ENCODE measurements at regions not wholly inside any gene's neighbourhood (a gene's known extent, or its start where the extent isn't known, plus 50 kb on each side); places are given as distances from the start of the nearest gene placed in this dataset.

DNA sequence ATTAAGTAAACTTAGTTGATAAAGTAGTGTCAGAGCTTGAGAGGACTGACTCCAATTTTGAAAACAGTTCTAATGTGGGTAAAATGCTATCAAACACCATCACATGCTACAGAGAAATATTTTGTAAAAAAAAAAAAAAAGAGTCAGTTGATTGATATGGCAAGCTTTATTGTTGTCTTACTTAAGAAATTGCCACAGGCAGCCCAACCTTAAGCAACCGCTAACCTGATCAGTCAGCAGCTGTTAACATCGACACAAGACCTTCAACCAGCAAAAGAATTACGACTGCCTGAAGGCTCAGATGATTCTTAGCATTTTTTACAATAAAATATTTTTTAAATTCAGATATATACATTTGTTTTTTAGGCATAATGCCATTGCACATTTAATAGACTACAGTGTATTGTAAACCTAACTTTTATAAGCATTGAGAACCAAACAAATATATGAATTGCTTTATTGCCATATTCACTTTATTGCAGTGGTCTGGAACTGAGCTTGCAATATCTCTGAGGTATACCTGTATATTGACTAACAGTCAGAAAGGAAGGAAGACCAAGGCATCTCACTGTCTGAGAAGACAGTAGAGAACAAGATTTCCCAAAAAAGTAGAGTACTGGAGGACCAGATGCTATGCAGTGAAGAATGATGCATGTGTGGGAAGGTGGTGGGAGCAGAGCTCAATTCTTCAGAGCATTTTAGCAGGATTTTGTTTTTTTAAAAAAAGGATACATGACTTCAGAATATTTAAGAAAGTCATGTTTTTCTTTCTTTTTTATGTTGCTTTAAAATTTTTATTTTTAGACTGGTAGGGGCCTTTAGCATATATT lies 973.8 kb upstream of the GYPC start:
- no peak for DNase-seq (ENCODE audit: low read depth, low spot score)
- ChIA-PET POLR2A (no interaction called here), RAD21 (ENCODE audit: unreplicated experiment) (no interaction called here), CTCF (interaction anchor here (1.2 kb wide), 1 partner anchor 10 kb away, joined by 4 read pairs; no protein-coding TSS in a partner anchor), SMC1A (ENCODE audit: uncharacterized antibody, unreplicated experiment) (interaction anchor here (0.7 kb wide), 1 partner anchor 8 kb away, joined by 3 read pairs; no protein-coding TSS in a partner anchor)
- Histone ChIP-seq H3K9ac (ENCODE audit: control insufficient read depth, insufficient read depth, low read length) (no peak overlapping the region), H3K79me2 (ENCODE audit: control insufficient read depth, insufficient read depth, low read length) (no peaks in the 10 kb centered on the region), H3K27ac (ENCODE audit: control insufficient read depth, insufficient read depth) (no peak overlapping the region), H3K4me3 (no peak overlapping the region), H3K36me3 (ENCODE audit: control insufficient read depth in 2 of 2, insufficient read depth in 2 of 2, low read length in 1 of 2) (no peaks in the 10 kb centered on the region), H2AFZ (ENCODE audit: control insufficient read depth, low read depth, low read length) (no peak overlapping the region), H3K4me2 (ENCODE audit: control insufficient read depth, insufficient read depth) (no peak overlapping the region), H3K9me3 (replicated peaks; ENCODE audit: control insufficient read depth, insufficient read depth, low read length) (no peaks in the 10 kb centered on the region), H3K27me3 (replicated peaks in 1 of 2; ENCODE audit: control insufficient read depth in 2 of 2, insufficient read depth in 2 of 2, low read length in 1 of 2) (no peaks in the 10 kb centered on the region), H3K4me1 (ENCODE audit: control insufficient read depth, insufficient read depth, low read length) (0 out of 2 replicates have a peak, but pooled peaks cover 3% of the 10 kb centered on the region), H4K20me1 (ENCODE audit: control insufficient read depth, insufficient read depth) (no peaks in the 10 kb centered on the region)
- ATAC-seq: no peak
- 56% methylated on average over 3 of the region's 3 CpGs for WGBS (ENCODE audit: insufficient coverage, insufficient replicate concordance, low lambda C conversion rate, missing lambda C conversion rate)
- in situ Hi-C loops (cut with MboI): no loop called here
- intact Hi-C loops (cut with micrococcal nuclease; ENCODE audit: unreplicated experiment): no loop called here
- FAIRE-seq: no peak
- no TSS peak for BruUV-seq (replicated peaks)
- TF ChIP-seq ZNF24 (IDR thresholded peaks at IDR 0.05) (no peak), BACH1 (IDR thresholded peaks at IDR 0.05; ENCODE audit: borderline replicate concordance) (no peak), PAX8 (IDR thresholded peaks at IDR 0.05) (no peak), RELA (IDR thresholded peaks at IDR 0.05; ENCODE audit: borderline replicate concordance, partially characterized antibody) (no peak), JUNB (IDR thresholded peaks at IDR 0.05) (no peak), PML (IDR thresholded peaks at IDR 0.05; ENCODE audit: low read length) (no peak), CBX5 (IDR thresholded peaks at IDR 0.05; ENCODE audit: low read depth) (no peak), RCOR1 (conservative IDR thresholded peaks at IDR 0.05; ENCODE audit: low read depth, low read length) (no peak), POLR2A (IDR thresholded peaks at IDR 0.05; ENCODE audit: low read depth, low read length) (no peak), MYC (IDR thresholded peaks at IDR 0.05; ENCODE audit: insufficient read depth, insufficient read length, insufficient replicate concordance, low read length, severe bottlenecking) (no peak)
- TF ChIP-seq, protein P1, sequence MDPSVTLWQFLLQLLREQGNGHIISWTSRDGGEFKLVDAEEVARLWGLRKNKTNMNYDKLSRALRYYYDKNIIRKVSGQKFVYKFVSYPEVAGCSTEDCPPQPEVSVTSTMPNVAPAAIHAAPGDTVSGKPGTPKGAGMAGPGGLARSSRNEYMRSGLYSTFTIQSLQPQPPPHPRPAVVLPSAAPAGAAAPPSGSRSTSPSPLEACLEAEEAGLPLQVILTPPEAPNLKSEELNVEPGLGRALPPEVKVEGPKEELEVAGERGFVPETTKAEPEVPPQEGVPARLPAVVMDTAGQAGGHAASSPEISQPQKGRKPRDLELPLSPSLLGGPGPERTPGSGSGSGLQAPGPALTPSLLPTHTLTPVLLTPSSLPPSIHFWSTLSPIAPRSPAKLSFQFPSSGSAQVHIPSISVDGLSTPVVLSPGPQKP (IDR thresholded peaks at IDR 0.05; ENCODE audit: low read depth, low read length): no peak

Measured in GM12878 (cell line).